PC-9 (cell line): ENCODE measurements at regions not wholly inside any gene's neighbourhood (a gene's known extent, or its start where the extent isn't known, plus 50 kb on each side); places are given as distances from the start of the nearest gene placed in this dataset.

Source experiments
- EZH2 ChIP-seq: fragments of 200-600 bp; sonication (generic); IDR thresholded peaks from 2 replicates; pipeline ENCODE4 v1.8.0; 2017; ENCODE audit warnings: antibody characterized with exemption, low read depth
- TF ChIP-seq, protein P1 (sequence below): fragments of 200-600 bp; sonication (generic); conservative IDR thresholded peaks from 2 replicates; pipeline ENCODE4 v1.6.1; 2017; ENCODE audit warnings: mixed run types, antibody characterized with exemption, mild to moderate bottlenecking, moderate library complexity

DNA sequence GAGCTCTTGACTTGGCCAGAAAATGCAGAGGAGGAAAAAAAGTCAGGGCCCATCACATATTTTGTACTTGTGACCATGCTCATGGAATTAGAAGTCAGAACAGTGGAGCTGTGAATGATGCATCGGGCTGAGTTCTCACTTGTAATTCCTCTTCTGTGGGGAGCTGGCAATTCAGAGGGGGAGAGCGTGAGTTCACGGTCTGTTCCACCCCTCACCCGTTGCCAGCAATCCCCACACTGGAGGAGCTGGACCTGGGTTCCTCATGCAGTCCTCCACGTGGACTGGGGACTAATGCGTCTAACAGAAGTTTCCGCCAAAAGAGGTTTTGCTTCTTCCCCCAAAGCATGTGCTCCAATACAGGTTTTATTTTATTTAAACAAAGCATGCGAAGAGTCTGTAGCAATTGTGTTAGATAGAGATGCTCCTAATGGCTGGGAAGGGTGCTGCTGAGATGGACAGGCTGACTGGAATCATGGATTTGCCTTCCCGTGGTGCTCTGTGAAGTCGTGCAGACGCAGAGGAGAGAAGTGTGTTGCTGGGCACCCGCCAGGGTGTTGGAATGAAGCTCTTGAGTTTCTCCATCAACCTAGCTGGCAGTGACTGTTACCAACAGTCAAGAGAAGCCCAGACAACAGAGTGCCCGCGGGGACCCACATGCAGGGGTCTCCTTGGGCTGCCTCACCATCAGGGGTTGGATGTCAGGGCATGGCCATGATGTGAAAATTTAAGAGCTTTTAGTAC lies 77.4 kb upstream of the PCSK6 start:
- TF ChIP-seq, protein P1, sequence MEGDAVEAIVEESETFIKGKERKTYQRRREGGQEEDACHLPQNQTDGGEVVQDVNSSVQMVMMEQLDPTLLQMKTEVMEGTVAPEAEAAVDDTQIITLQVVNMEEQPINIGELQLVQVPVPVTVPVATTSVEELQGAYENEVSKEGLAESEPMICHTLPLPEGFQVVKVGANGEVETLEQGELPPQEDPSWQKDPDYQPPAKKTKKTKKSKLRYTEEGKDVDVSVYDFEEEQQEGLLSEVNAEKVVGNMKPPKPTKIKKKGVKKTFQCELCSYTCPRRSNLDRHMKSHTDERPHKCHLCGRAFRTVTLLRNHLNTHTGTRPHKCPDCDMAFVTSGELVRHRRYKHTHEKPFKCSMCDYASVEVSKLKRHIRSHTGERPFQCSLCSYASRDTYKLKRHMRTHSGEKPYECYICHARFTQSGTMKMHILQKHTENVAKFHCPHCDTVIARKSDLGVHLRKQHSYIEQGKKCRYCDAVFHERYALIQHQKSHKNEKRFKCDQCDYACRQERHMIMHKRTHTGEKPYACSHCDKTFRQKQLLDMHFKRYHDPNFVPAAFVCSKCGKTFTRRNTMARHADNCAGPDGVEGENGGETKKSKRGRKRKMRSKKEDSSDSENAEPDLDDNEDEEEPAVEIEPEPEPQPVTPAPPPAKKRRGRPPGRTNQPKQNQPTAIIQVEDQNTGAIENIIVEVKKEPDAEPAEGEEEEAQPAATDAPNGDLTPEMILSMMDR = no peak
- no peak for TF ChIP-seq EZH2
